GM20000 (cell line): ENCODE measurements at regions not wholly inside any gene's neighbourhood (a gene's known extent, or its start where the extent isn't known, plus 50 kb on each side); places are given as distances from the start of the nearest gene placed in this dataset.

Experiments used
- DNase-seq: peaks from one replicate; pipeline ENCODE4 v3.0.0; 2012; ENCODE audit warnings: low spot score
- CTCF ChIP-seq: IDR thresholded peaks from 2 replicates; pipeline ENCODE4 v1.5.1; 2012; ENCODE audit warnings: mild to moderate bottlenecking, control low read depth; ENCODE audit errors: extremely low read depth, missing control alignments

DNA sequence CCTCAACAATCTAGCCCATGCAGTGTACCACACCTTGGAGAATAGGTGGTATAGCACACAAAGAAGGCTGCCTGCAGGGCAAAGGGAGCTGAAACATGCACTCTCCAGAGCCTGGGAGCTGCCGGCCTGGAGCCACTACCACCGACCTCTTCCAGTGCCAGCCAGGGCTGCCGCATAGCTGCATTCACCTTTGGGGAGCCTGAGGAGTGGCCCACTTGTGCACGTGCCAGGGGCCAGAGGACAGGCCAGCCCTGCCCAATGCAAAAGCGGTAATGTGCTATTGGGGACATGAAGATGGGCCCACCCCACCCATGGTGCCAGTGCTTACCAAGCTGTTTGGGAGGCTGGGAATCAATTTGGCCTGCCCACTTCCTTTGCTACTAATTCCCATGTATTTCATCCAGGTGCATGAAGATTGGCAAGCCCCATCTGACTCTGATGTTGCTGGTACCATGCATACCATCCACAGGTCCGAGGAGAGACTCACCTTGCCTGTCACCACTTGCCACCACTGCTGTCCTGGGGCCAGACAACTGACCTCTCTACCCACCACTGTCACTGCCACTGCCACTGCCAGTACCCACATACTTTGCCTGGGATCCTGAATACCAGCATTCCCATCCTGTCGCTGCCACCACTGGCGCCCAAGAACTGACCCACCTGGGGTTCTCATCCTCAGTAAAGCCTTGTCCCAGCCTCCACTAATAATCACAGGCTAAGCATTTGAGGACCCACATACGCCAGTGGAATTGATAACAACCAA, 506.9 kb downstream of the MAGEB5 start:
- no peak for TF ChIP-seq CTCF
- no peak for DNase-seq

DNA sequence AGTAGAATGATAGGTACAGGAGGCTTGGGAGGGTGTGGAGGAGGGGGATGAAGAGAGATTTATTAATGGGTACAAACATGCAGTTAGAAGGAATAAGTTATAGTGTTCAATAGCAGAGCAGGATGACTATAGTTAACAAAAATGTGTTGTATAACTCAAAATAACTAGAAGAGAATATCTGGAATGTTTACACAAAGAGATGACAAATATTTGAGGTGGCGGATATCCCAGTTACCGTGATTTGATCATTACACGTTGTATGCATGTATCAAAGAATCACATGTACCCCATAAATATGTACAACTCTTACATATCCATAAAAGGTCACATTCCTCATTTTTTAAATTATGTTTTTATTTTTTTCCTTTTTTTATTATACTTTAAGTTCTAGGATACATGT, 456.6 kb downstream of the MAGEB5 start:
- DNase-seq, result no peak

GRCh38 chrX:26670521-26670920, 454.6 kb downstream of the MAGEB5 start:
- DNase-seq, result no peak
- TF ChIP-seq CTCF, result no peak

More for the DNA sequence above, 456.6 kb downstream of the MAGEB5 start:
- TF ChIP-seq CTCF, result no peak

DNA sequence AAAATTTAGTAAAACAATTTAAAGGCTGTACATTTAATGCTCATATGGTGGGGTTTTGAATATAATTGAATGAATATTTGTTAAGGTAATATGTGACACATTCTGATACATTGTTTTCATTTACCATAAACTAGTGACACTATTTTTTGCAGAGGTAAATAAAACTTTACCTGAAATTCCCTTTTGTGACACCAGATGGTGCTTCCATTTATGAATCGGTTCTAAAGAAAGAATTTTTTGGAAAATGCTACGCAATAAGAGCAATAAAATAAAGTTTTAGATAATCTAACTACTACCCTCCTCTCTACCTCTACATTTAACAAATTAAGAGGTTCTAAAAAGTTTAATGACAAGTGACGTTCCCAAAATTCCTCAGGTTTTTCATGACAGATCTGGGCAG, 448.9 kb downstream of the MAGEB5 start:
- no peak for DNase-seq
- TF ChIP-seq CTCF, result no peak

DNA sequence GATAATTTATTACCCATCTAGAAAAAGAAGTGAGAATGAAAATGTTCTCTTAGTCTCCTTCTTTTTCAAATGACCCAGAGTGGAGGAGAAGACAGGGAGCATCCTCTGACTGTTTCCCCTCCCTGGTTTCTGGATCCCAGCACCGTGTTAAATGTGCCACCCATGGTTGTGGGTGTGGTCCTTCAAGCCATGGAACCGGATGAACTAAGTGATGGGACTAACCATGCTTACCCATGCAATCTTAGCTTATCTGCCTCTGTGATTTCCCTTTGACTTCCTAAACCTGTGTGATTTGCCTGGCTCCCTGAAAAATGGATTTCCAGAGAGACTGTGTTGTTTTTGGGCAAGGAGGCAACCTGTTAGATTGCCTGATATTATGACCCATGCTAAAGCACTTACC, 437.1 kb downstream of the MAGEB5 start:
- no peak for DNase-seq
- no peak for TF ChIP-seq CTCF

DNA sequence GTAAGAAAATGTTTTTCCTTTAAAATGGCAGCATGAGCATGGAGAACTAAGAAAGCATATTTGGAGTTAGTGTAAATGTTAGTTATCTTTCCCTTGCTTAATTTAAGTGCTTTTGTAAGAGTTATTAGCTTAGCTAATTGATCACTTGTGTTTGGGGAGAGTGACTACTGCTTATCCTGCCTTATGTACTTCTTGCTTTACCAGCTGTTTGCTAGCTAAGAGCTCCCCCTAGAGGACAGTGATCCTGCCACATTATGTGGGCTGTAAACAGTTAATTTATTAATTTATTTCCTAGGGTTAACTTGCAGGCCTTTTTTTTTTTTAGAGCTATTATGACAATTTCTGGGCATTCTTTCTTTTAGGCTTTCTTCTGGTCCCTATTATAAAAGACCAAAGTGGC, 435.8 kb downstream of the MAGEB5 start:
- DNase-seq, result no peak
- TF ChIP-seq CTCF, result no peak

DNA sequence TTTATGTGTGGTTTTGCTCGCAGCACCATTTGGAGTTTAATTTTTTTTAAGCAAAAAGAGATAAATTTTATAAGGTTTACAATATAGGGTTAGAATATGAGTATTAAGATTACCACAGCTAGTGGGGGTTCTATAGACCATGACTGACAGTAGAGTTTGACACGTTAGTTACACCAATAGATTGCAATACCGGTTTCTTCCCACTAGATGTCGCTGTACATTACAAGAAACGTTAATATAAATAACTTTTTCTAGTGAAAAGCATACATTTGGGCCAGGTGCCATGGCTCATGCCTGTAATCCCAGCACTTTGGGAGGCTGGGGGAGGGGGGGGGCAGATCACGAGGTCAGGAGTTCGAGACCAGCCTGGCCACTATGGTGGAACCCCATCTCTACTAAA, 433.6 kb downstream of the MAGEB5 start:
- DNase-seq, result peak; percentile 11

More for the DNA sequence above, 433.6 kb downstream of the MAGEB5 start:
- peak; percentile 28 for TF ChIP-seq CTCF
